HG02970 (cell line): ENCODE measurements at regions not wholly inside any gene's neighbourhood (a gene's known extent, or its start where the extent isn't known, plus 50 kb on each side); places are given as distances from the start of the nearest gene placed in this dataset.

Experiments used
- ATAC-seq: cut with Tn5 transposase; IDR thresholded peaks from one replicate; pipeline ENCODE4 v1.9.1; 2021; ENCODE audit warnings: mild to moderate bottlenecking, moderate library complexity, moderate number of reproducible peaks; ENCODE audit not compliant: unreplicated experiment, low FRiP score

- ATAC-seq: no peak
Measured at GRCh38 chr1:204818998-204819397, 51.7 kb upstream of the NFASC start.

- no peak for ATAC-seq
Measured at GRCh38 chr1:204819495-204819894, 51.2 kb upstream of the NFASC start.
